WTC11 (cell line): ENCODE measurements at regions not wholly inside any gene's neighbourhood (a gene's known extent, or its start where the extent isn't known, plus 50 kb on each side); places are given as distances from the start of the nearest gene placed in this dataset.

Experiments
- CTCF ChIP-seq: fragments of 200-600 bp; IDR thresholded peaks from 2 replicates; pipeline ENCODE4 v1.8.0; 2022; ENCODE audit warnings: antibody characterized with exemption
- JUN ChIP-seq: sonication (generic); formaldehyde crosslinking; IDR thresholded peaks from 2 replicates; pipeline ENCODE4 v1.8.0; 2023; ENCODE audit warnings: mild to moderate bottlenecking, missing genetic modification reagents
- MAX ChIP-seq: sonication (generic); formaldehyde crosslinking; IDR thresholded peaks from 2 replicates; pipeline ENCODE4 v1.8.0; 2022; ENCODE audit warnings: mild to moderate bottlenecking, missing genetic modification reagents
- MXD4 ChIP-seq: fragments of 250-450 bp; sonication (Bioruptor Pico); IDR thresholded peaks from 2 replicates; pipeline ENCODE4 v1.8.0; 2021; ENCODE audit warnings: mild to moderate bottlenecking, moderate library complexity, borderline replicate concordance
- NR2C2 ChIP-seq: sonication (generic); formaldehyde crosslinking; IDR thresholded peaks from 2 replicates; pipeline ENCODE4 v1.8.0; 2022; ENCODE audit warnings: mild to moderate bottlenecking, missing genetic modification reagents
- PRDM15 ChIP-seq: sonication (generic); formaldehyde crosslinking; IDR thresholded peaks from 2 replicates; pipeline ENCODE4 v1.8.0; 2022; ENCODE audit warnings: missing genetic modification reagents
- TEAD4 ChIP-seq: sonication (generic); formaldehyde crosslinking; IDR thresholded peaks from 2 replicates; pipeline ENCODE4 v1.8.0; 2022; ENCODE audit warnings: mild to moderate bottlenecking, missing genetic modification reagents
- ZBTB43 ChIP-seq: sonication (generic); formaldehyde crosslinking; IDR thresholded peaks from 2 replicates; pipeline ENCODE4 v1.8.1; 2023; ENCODE audit warnings: mild to moderate bottlenecking, missing genetic modification reagents
- ZNF121 ChIP-seq: sonication (generic); formaldehyde crosslinking; IDR thresholded peaks from 2 replicates; pipeline ENCODE4 v1.8.0; 2023; ENCODE audit warnings: missing genetic modification reagents
- ZNF232 ChIP-seq: sonication (generic); formaldehyde crosslinking; IDR thresholded peaks from 2 replicates; pipeline ENCODE4 v1.8.0; 2022; ENCODE audit warnings: mild to moderate bottlenecking, missing genetic modification reagents
- ZNF423 ChIP-seq: fragments of 250-450 bp; sonication (Bioruptor Pico); IDR thresholded peaks from 2 replicates; pipeline ENCODE4 v2.1.2; 2022; ENCODE audit warnings: mild to moderate bottlenecking, moderate library complexity

GRCh38 chr1:81366173-81366572, 434.6 kb upstream of the ADGRL2 start:
- TF ChIP-seq ZNF423 (CRISPR knock-in tag), result no peak
- TF ChIP-seq CTCF, result no peak
- no peak for TF ChIP-seq MAX (CRISPR knock-in tag)
- no peak for TF ChIP-seq PRDM15 (CRISPR knock-in tag)
- TF ChIP-seq JUN (CRISPR knock-in tag), result no peak
- no peak for TF ChIP-seq ZNF121 (CRISPR knock-in tag)
- no peak for TF ChIP-seq TEAD4 (CRISPR knock-in tag)
- TF ChIP-seq ZBTB43 (CRISPR knock-in tag), result no peak
- TF ChIP-seq MXD4 (CRISPR knock-in tag), result no peak
- no peak for TF ChIP-seq ZNF232
- TF ChIP-seq NR2C2, result no peak
